SK-N-MC (cell line): ENCODE measurements at regions not wholly inside any gene's neighbourhood (a gene's known extent, or its start where the extent isn't known, plus 50 kb on each side); places are given as distances from the start of the nearest gene placed in this dataset.

ENCODE experiments used
- DNase-seq: peaks from one replicate; pipeline ENCODE4 v3.0.0-alpha.2; 2011; ENCODE audit warnings: low read depth, low spot score
- H3K27ac ChIP-seq: fragments of 200-600 bp; sonication (generic); 2 replicates; pipeline ENCODE4 v1.5.1; 2016; ENCODE audit warnings: mixed run types
- H3K36me3 ChIP-seq: fragments of 200-600 bp; sonication (generic); 2 replicates; pipeline ENCODE4 v1.6.1; 2017; ENCODE audit warnings: antibody characterized with exemption, low read length, mixed read lengths; ENCODE audit not compliant: insufficient read depth
- H3K4me3 ChIP-seq: fragments of 200-600 bp; sonication (generic); 2 replicates; pipeline ENCODE4 v1.5.1; 2016
- H3K9ac ChIP-seq: fragments of 200-600 bp; sonication (generic); 2 replicates; pipeline ENCODE4 v1.8.0; 2017; ENCODE audit warnings: mixed run types, mixed read lengths; ENCODE audit not compliant: insufficient read length
- H3K9me3 ChIP-seq: fragments of 200-600 bp; sonication (generic); 2 replicates; pipeline ENCODE4 v1.6.1; 2017; ENCODE audit warnings: low read depth, mild to moderate bottlenecking, antibody characterized with exemption, low read length, moderate library complexity, mixed read lengths
- EZH2 ChIP-seq: fragments of 200-600 bp; sonication (generic); IDR thresholded peaks from one replicate; pipeline ENCODE4 v1.6.1; 2017; ENCODE audit warnings: antibody characterized with exemption
- FOXP2 ChIP-seq: optimal IDR thresholded peaks from 2 replicates; pipeline ENCODE3; 2011; ENCODE audit warnings: mild to moderate bottlenecking, moderate library complexity; ENCODE audit not compliant: insufficient read depth; ENCODE audit errors: extremely low read length, control extremely low read depth
- POLR2AphosphoS5 ChIP-seq: IDR thresholded peaks from 2 replicates; pipeline ENCODE4 v1.6.1; 2012; ENCODE audit warnings: mild to moderate bottlenecking, low read depth, low read length, borderline replicate concordance

DNA sequence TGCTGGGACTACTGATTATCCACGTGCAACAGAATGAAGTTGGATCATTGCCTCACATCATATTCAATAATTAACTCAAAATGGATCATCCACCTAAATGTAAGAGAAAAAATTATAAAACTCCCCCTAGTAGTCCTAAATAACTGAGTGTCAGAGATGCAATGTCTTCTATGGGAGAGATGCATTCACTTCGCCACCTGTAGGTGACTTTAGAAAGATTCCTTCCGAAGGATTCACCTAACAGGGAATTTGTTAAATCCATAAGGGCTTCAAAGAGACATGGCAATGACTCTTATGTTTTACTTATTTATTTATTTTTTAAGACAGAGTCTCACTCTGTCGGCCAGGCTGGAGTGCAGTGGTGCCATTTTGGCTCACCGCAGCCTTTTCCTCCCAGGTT is 526.0 kb downstream of the MTRR start:
- TF ChIP-seq POLR2AphosphoS5 = no peak
- TF ChIP-seq FOXP2 = no peak
- no peak for TF ChIP-seq EZH2
- H3K27ac ChIP-seq = no peak overlapping the region
- DNase-seq = no peak

DNA sequence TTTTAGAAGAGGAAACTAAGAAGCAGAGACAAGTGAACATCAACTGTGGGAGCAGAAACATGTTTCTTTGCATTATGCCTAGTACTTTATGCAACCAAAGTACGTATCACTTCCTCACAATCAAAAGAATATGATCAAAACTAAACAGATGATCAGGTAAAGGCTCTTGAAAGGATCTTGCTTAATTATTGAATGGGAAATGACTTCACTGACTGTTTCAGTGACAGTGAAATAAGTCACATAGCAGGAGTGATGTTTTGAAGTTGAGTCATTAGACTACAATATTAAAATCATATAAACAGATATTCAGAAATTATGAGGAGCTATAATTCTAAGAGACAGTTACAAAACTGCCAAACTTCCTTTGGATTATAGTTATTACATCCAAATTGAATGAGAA is 527.3 kb downstream of the MTRR start:
- DNase-seq = no peak
- Histone ChIP-seq H3K36me3 (no peaks in the 10 kb centered on the region), H3K4me3 (no peak overlapping the region), H3K9ac (no peak overlapping the region), H3K27ac (no peak overlapping the region), H3K9me3 (no peaks in the 10 kb centered on the region)
- TF ChIP-seq POLR2AphosphoS5 (no peak), FOXP2 (no peak), EZH2 (no peak)

More for the DNA sequence above, 526.0 kb downstream of the MTRR start:
- no peaks in the 10 kb centered on the region for H3K9me3 ChIP-seq
- H3K36me3 ChIP-seq = no peaks in the 10 kb centered on the region
- no peak overlapping the region for H3K4me3 ChIP-seq
- H3K9ac ChIP-seq = no peak overlapping the region

DNA sequence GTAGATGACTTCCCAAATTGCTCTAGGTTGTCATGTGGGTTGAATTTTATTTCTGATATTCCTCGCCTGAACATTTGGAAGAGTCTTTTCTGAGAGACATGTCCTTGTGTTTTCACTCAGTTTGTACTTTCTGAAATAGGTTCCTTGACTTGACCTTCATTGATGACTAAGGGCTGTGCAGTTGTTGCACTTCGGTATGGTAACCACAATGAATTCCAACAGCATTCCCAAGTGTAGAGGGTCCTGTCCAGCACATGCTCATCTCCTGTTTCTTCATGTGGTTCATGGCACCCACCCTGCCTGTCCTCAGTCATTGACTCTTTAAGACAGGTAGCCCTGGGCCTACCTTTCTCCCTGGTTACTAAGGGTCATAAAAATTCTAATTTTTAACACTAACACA is 527.8 kb downstream of the MTRR start:
- no peak overlapping the region for H3K4me3 ChIP-seq
- H3K9ac ChIP-seq = no peak overlapping the region
- H3K9me3 ChIP-seq = no peaks in the 10 kb centered on the region
- no peak for DNase-seq
- H3K27ac ChIP-seq = no peak overlapping the region
- no peak for TF ChIP-seq POLR2AphosphoS5
- TF ChIP-seq FOXP2 = no peak
- TF ChIP-seq EZH2 = no peak
- no peaks in the 10 kb centered on the region for H3K36me3 ChIP-seq

DNA sequence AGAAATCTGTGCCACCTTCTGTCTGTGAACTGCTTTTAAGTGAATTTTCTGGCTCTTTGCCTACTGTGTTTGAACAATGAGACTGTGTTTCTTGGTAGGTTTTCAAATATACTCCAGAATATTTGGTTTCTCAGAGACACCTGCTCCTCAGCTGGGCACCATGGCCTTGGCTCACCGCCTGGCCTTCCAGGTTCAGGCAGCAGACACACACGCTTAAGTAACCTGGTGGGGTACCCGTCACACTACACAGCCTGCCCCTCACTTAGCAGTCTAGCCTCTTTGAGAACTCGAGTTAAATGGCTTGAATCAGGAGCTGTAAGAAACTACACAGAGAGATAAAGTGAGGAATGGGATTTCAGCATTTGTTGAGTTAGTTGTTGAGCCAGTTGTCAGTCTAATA is 530.5 kb downstream of the MTRR start:
- no peak for DNase-seq
- H3K36me3 ChIP-seq = no peaks in the 10 kb centered on the region
- no peak for TF ChIP-seq EZH2
- no peak for TF ChIP-seq POLR2AphosphoS5
- TF ChIP-seq FOXP2 = no peak

DNA sequence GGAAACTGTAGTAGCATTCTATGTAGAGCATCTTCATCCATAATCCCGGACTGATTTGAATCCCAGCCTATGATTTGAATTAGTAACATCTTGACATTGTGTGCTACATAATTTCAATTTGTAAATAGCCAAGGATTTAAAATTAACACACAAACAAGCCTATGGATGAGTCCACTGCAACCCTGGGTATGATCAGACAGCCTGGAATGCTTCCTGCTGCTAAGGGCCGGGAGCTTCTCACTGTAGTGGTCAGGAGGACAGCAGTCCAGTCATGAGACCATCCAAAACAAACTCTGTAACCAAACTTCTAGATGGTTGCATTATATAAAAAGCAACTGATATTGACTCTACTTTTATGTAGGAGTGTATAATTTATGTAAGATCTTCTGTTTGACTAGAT is 539.3 kb downstream of the MTRR start:
- Histone ChIP-seq H3K9me3 (no peaks in the 10 kb centered on the region), H3K36me3 (no peaks in the 10 kb centered on the region), H3K4me3 (no peak overlapping the region), H3K9ac (no peak overlapping the region), H3K27ac (no peak overlapping the region)
- TF ChIP-seq EZH2 = no peak
- no peak for TF ChIP-seq POLR2AphosphoS5
- no peak for TF ChIP-seq FOXP2
- DNase-seq = no peak

More for the DNA sequence above, 530.5 kb downstream of the MTRR start:
- H3K9me3 ChIP-seq = no peaks in the 10 kb centered on the region
- H3K27ac ChIP-seq = no peak overlapping the region
- H3K9ac ChIP-seq = no peak overlapping the region
- H3K4me3 ChIP-seq = no peak overlapping the region

DNA sequence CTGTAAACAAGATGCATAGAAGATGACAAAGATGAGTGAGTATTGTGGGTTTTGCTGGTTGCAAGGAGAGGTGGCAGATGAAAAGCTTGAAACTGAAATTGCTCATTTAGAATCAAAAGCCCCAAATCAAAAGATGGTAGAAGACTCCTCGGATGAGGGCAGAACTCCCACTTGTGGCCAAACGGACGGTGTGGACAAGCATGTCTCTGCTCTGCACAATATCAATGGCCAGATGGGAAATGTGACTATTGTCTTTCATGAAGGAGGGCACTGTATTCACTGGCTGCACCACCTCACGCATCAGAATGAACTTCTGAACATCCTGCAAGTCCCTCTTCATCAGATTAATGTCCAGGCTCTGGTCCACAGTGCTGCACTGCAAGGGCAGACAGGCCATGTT is 541.7 kb downstream of the MTRR start:
- no peak overlapping the region for H3K4me3 ChIP-seq
- no peak for TF ChIP-seq EZH2
- no peak for TF ChIP-seq FOXP2
- TF ChIP-seq POLR2AphosphoS5 = no peak
- H3K9me3 ChIP-seq = no peaks in the 10 kb centered on the region
- no peak overlapping the region for H3K27ac ChIP-seq
- no peaks in the 10 kb centered on the region for H3K36me3 ChIP-seq
- DNase-seq = no peak
- no peak overlapping the region for H3K9ac ChIP-seq

DNA sequence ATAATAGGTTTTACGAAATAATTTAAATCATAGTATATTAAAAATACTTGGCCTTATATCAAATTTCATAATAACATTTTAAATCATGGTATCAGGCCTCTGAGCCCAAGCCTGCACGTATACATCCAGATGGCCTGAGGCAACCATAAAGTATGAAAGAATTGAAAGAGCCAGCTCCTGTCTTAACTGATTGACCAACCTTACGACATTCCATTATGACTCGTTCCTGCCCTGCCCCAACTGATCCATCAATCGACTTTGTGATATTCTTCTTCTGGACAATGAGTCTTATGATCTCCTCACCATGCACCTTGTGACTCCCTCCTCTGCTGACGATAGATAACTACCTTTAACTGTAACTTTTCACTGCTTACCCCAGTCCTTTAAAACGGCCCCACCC is 545.0 kb downstream of the MTRR start:
- Histone ChIP-seq H3K27ac (no peak overlapping the region), H3K36me3 (no peaks in the 10 kb centered on the region), H3K4me3 (no peak overlapping the region), H3K9me3 (no peaks in the 10 kb centered on the region), H3K9ac (no peak overlapping the region)
- no peak for DNase-seq
- TF ChIP-seq POLR2AphosphoS5 (no peak), FOXP2 (no peak), EZH2 (no peak)

DNA sequence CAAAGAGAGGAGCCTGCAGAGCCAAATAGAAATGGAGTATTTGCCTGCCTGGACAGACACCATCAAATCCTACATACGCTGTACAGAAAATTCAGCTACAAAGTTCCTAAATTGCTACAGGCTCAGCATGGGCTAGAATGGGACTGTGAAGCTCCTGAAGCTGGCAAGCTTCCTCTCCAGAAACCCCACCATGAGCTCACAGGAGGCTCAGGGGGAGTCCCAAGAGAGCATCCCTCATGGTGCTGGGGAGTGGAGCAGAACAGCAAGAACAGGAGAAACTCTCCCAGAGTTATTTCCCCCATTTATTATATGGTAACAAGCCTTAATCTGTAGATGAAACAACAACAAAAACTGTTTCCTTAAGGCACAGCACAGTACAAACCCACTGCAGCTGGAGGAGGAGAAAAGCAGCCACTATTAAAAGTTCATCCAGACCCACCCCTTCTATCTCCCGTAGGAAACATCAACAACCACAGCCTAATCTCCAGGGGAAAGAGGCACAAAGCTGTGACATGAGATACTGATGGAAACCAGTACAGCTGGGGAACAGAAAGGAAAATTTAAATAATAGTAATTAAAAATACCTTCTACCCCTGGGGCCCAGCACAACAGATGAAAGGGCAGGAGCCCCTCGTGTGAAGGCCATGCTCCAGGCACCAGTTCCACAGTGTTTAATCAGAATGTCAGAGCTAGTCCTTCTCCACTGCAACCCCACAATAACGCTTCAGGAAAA is 548.5 kb downstream of the MTRR start:
- H3K4me3 ChIP-seq = no peak overlapping the region
- no peaks in the 10 kb centered on the region for H3K36me3 ChIP-seq
- H3K27ac ChIP-seq = no peak overlapping the region
- DNase-seq = no peak
- H3K9ac ChIP-seq = no peak overlapping the region
- no peaks in the 10 kb centered on the region for H3K9me3 ChIP-seq
- no peak for TF ChIP-seq EZH2

DNA sequence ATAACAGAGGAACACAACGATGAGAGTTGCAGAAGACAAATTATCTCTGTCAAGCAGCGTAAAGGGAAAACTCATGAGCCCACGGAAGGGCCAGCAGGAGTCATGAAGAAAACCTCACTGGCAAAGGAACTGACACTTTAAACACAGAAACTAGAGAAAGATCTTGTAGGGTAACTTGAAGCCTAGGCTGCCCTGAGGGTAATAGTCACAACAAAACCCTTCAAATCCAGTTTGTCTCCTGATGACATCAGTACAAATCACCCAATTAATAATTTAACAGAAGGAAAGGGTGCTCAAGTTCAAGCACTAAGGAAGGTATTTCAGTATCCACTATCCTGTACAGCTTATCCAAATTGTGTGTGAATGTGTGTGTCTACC is 549.1 kb downstream of the MTRR start:
- no peak overlapping the region for H3K9ac ChIP-seq

More for the DNA sequence above, 549.1 kb downstream of the MTRR start:
- no peak for TF ChIP-seq EZH2
- no peak for TF ChIP-seq POLR2AphosphoS5
- TF ChIP-seq FOXP2 = no peak
- no peak overlapping the region for H3K4me3 ChIP-seq
- no peaks in the 10 kb centered on the region for H3K36me3 ChIP-seq
- DNase-seq = no peak
- H3K27ac ChIP-seq = no peak overlapping the region
- no peaks in the 10 kb centered on the region for H3K9me3 ChIP-seq
